ENCODE measurements at regions not wholly inside any gene's neighbourhood (a gene's known extent, or its start where the extent isn't known, plus 50 kb on each side); places are given as distances from the start of the nearest gene placed in this dataset.

DNA sequence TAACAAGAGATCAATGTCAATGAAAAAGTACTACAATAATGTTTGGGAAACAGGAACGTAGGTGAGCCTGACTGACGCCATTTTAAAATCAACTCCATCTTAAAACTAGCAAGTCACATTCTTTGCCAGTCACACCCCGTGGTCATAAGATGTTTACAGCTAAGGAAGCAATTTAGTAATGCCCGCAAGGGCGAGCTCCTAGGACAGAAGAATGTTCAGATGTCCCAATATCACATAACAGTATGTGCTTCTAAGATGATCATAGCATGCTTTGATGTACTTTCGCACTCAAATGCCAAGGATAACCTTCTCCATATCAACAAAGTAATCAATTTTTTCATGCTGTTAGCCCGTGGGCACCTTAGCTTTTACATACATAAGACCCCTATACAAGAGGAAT is 113.8 kb upstream of the EGFR start:
- Histone ChIP-seq H3K27me3 (ENCODE audit: low read depth) (no peaks in the 10 kb centered on the region), H3K27ac (replicated peaks) (no peak overlapping the region), H3K36me3 (no peaks in the 10 kb centered on the region), H3K9me3 (replicated peaks) (peaks cover 10% of the 10 kb centered on the region), H3K4me1 (no peaks in the 10 kb centered on the region), H3K4me3 (no peak overlapping the region)
- DNase-seq: no peak
- intact Hi-C loops (cut with micrococcal nuclease): no loop called here
- TF ChIP-seq, protein P1, sequence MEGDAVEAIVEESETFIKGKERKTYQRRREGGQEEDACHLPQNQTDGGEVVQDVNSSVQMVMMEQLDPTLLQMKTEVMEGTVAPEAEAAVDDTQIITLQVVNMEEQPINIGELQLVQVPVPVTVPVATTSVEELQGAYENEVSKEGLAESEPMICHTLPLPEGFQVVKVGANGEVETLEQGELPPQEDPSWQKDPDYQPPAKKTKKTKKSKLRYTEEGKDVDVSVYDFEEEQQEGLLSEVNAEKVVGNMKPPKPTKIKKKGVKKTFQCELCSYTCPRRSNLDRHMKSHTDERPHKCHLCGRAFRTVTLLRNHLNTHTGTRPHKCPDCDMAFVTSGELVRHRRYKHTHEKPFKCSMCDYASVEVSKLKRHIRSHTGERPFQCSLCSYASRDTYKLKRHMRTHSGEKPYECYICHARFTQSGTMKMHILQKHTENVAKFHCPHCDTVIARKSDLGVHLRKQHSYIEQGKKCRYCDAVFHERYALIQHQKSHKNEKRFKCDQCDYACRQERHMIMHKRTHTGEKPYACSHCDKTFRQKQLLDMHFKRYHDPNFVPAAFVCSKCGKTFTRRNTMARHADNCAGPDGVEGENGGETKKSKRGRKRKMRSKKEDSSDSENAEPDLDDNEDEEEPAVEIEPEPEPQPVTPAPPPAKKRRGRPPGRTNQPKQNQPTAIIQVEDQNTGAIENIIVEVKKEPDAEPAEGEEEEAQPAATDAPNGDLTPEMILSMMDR (IDR thresholded peaks at IDR 0.05; ENCODE audit: borderline replicate concordance): no peak

DNA sequence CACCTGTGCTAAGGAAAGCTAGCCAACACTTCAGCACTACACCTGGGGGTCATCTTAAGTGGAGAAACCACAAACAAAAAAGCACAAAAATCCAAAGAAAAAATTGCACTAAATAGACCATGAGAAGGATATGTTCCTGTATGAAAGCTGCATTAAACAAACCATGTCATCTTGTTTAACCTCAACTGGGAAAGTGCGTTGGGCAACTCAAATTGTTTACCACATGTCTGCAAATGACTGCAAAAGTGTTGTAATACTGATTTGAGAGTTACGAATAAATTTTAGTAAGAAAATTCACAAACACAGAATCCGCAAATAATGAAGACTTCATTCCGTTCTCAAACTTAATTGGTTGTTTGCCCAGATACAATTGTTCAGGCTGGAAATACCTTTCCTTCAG is 111.9 kb upstream of the EGFR start:
- no peak for DNase-seq
- Histone ChIP-seq H3K4me3 (no peak overlapping the region), H3K4me1 (no peaks in the 10 kb centered on the region), H3K36me3 (no peaks in the 10 kb centered on the region), H3K27me3 (ENCODE audit: low read depth) (no peaks in the 10 kb centered on the region), H3K27ac (replicated peaks) (no peak overlapping the region), H3K9me3 (replicated peaks) (peaks cover 16% of the 10 kb centered on the region)
- TF ChIP-seq, protein P1 (IDR thresholded peaks at IDR 0.05; ENCODE audit: borderline replicate concordance): no peak
- intact Hi-C loops (cut with micrococcal nuclease): no loop called here

DNA sequence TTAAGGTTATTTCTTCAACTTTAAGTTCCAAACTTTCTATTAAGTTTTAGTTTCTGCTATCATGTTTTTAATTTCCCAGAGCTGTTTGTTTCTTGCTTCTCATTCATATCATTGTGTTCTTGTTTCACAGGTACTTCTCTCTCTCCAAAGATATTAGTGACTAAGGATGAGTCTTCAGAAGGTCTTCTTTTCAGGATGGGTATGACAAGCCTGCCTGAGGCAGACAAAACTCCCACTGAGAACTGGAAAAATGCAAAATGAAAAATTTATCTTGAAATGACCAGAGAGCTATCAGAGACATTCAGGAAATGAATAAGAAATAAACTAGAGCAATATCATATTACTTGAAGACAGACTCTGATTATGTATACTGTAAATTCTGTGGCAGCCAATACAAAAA is 110.8 kb upstream of the EGFR start:
- no peak overlapping the region for H3K27ac ChIP-seq (replicated peaks)
- DNase-seq: no peak
- TF ChIP-seq, protein P1 (IDR thresholded peaks at IDR 0.05; ENCODE audit: borderline replicate concordance): no peak
- H3K4me3 ChIP-seq: no peak overlapping the region
- H3K27me3 ChIP-seq (ENCODE audit: low read depth): no peaks in the 10 kb centered on the region
- H3K4me1 ChIP-seq: no peaks in the 10 kb centered on the region
- intact Hi-C loops (cut with micrococcal nuclease): no loop called here
- peaks cover 16% of the 10 kb centered on the region for H3K9me3 ChIP-seq (replicated peaks)
- H3K36me3 ChIP-seq: no peaks in the 10 kb centered on the region

DNA sequence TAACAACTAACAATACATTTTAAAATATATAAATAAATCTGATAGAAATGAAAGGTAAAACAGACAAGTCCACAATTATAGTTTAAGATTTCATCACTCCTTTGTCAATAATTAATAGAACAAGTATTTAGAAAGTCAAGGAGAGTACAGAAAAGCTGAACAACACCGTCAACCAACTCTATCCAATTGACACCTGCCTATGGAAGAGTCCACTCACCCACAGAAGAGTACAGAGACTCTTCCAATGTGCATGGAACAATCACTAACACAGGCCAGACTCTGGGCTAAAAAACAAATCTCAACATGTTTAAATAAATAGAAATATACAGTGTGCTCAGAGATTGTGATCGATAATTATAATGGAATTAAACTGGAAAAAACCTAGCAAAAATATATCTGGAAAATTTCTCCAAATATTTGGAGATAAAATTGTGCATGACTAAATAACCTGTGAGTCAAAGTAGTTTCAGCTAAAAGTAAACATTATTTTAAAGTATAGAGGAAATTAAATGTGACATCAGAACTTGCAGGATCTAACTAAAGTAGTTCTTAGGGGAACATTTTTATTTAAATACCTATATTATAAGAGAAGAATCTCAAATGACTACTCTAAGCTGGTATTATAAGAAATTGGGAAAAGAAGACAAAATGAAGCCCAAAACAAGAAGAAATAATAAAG is 109.9 kb upstream of the EGFR start:
- Histone ChIP-seq H3K36me3 (no peaks in the 10 kb centered on the region), H3K27ac (replicated peaks) (no peak overlapping the region), H3K4me1 (no peaks in the 10 kb centered on the region), H3K9me3 (replicated peaks) (peaks cover 16% of the 10 kb centered on the region), H3K4me3 (no peak overlapping the region), H3K27me3 (ENCODE audit: low read depth) (no peaks in the 10 kb centered on the region)
- no peak for DNase-seq
- TF ChIP-seq, protein P1 (IDR thresholded peaks at IDR 0.05; ENCODE audit: borderline replicate concordance): no peak
- intact Hi-C loops (cut with micrococcal nuclease): no loop called here

- no peak for DNase-seq
- TF ChIP-seq, protein P1 (IDR thresholded peaks at IDR 0.05; ENCODE audit: borderline replicate concordance): no peak
- Histone ChIP-seq H3K4me3 (no peak overlapping the region), H3K27me3 (ENCODE audit: low read depth) (no peaks in the 10 kb centered on the region), H3K9me3 (replicated peaks) (no peaks in the 10 kb centered on the region), H3K4me1 (no peaks in the 10 kb centered on the region), H3K36me3 (no peaks in the 10 kb centered on the region), H3K27ac (replicated peaks) (no peak overlapping the region)
- intact Hi-C loops (cut with micrococcal nuclease): no loop called here
These were observed 102.8 kb upstream of the EGFR start for GRCh38 chr7:54915870-54916598.
